Right lobe of liver (tissue), 4 donors: ENCODE measurements at regions not wholly inside any gene's neighbourhood (a gene's known extent, or its start where the extent isn't known, plus 50 kb on each side); places are given as distances from the start of the nearest gene placed in this dataset.

Experiments
- CTCF ChIP-seq, 4 donors: fragments of 200-600 bp in 3 of 4; fragments of 450-650 bp in 1 of 4; IDR thresholded peaks; one replicate each; pipeline versions ENCODE4 v1.5.1 to v1.8.0; 2016 to 2022; ENCODE audit warnings: antibody characterized with exemption in 4 of 4, mild to moderate bottlenecking in 2 of 4
- POLR2A ChIP-seq: fragments of 450-650 bp; IDR thresholded peaks from one replicate; pipeline ENCODE4 v1.6.1; 2017; ENCODE audit warnings: antibody characterized with exemption, mild to moderate bottlenecking
- donor health status: DM: no; HTN: no; CAD: no.
- donor health status: DM: no; HTN: no; CAD: no.
- donor health status: DM: no; HTN: yes; CAD: no.

GRCh38 chr11:109582470-109582869 lies 160.5 kb downstream of the C11orf87 start:
- TF ChIP-seq CTCF (IDR thresholded peaks at IDR 0.05), result no peak
- TF ChIP-seq POLR2A, result no peak
